COR-L47 (cell line): ENCODE measurements at regions not wholly inside any gene's neighbourhood (a gene's known extent, or its start where the extent isn't known, plus 50 kb on each side); places are given as distances from the start of the nearest gene placed in this dataset.

Source experiments
- DNase-seq: peaks from one replicate; lab custom pipeline; 2025; lab: John Stamatoyannopoulos, UW

- no peak for DNase-seq
Observed at GRCh38 chr2:16496426-16497388, 168.9 kb downstream of the CYRIA start.

DNA sequence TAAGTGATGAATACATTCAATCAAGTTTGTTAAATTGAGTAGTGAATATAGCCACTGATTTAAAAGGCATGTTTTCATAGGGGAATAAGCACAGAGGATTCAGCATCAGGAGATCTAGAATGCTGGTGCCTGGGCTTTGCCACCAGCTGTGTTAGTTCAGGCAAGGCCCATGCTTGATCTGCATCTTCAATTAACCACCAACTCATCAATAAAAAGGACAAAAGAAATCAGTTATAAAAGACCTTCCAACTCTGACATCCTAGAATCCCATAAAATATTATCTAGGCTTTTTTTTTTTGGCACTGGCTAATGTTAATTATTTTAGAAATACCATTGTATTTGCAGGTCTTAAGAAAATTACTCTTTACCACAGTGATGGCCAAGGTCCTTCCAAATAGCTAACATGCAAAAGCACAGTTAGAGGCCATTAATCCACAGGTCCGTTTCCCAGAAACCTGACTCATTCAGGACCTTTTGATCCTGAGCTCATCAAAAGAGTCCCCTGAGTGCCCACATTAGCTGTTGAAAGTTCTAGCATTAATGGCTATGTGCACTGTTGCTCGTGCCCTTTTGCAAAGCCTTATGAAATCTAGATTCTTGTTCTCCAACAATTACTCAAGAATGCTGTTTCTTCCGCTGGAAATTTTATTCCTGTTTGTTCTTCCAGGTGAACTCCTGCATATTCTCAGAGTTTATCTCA, 170.0 kb downstream of the CYRIA start:
- DNase-seq: no peak

DNA sequence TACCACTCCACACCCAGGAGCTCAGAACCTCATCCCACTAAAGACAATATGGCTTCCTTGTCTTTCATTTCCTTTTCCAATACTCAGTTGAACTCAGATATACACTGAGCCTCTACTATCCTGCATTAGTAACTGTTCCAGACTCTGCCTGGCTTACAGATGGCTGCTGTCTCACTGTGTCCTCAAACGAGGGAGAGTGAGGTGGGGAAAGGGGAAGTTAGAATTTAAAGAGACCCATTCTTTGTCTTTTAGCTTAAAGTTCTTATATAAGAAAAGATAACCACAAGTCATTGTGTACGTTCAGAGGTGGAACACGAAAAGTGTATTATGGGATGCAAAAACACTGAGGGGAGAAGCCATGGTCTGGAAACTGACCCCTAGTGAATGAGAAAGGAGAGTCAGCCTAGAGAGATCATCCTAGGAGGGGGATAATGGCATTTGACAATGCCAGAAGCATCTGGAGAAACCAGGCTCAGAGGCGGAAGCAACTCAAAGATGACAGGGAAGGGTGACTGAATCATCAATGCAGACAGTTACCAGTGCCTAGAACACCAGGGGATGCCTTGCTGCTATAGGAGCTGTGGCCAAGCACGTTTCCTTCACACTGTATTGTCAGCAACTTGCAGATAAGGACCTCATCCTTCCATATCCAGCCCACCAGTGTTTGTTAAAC, 170.7 kb downstream of the CYRIA start:
- no peak for DNase-seq

- no peak for DNase-seq
Observed at GRCh38 chr2:16493788-16494187, 171.8 kb downstream of the CYRIA start.

GRCh38 chr2:16487686-16488085, 177.9 kb downstream of the CYRIA start:
- DNase-seq: no peak

GRCh38 chr2:16485251-16485650, 180.4 kb downstream of the CYRIA start:
- DNase-seq: no peak

GRCh38 chr2:16482460-16482859, 183.2 kb downstream of the CYRIA start:
- no peak for DNase-seq

- no peak for DNase-seq
Observed at GRCh38 chr2:16481351-16481750, 184.3 kb downstream of the CYRIA start.

- no peak for DNase-seq
Observed at GRCh38 chr2:16479721-16480120, 185.9 kb downstream of the CYRIA start.

GRCh38 chr2:16478434-16479210, 187.0 kb downstream of the CYRIA start:
- no peak for DNase-seq

GRCh38 chr2:16477648-16478047, 188.0 kb downstream of the CYRIA start:
- DNase-seq: no peak

DNA sequence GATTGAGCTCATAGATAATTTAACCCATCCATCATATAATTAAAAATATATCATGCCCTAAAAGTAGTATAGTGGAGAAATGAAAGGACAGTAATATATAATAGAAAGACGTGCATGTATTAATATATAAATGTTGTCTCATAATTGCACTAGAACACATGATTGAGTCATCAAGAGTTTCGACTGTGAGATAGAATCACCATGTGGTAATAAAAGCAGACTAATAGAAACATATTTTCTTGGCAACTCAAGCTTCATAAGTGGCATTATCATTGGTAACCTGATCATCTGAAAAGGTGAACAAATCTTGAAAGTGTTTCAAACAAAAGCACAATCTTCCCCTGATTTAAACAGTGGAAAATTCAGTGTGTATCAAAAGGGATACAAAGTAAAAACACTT, 188.8 kb downstream of the CYRIA start:
- no peak for DNase-seq

DNA sequence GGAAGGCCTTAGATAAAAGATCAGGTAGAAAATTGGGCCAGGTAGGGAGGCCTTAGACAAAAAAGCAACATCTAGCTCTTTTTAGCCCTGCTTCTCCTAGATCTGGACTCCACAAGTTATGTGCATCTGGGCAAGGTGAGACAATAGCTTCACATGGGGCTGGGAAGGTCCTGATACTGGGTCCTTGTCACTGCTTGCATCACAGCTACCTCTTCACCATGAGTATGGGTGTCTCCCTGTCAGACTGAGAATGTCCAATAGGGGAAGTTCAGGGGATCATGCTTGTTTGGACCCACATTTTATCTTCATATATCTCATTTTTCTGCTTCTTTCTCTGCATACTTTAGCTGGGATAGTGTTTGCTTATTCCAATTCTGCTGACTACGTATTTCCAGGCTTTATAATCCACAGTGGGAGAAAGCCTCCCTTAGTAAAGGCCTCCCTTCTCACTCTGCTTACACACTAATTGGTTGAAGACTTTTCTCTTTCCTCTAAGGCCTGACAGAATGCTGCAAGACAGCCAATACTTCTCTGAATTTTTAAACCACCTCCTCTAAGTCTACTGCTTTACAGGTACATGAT, 189.6 kb downstream of the CYRIA start:
- DNase-seq: no peak

GRCh38 chr2:16475586-16475985, 190.0 kb downstream of the CYRIA start:
- DNase-seq: no peak

DNA sequence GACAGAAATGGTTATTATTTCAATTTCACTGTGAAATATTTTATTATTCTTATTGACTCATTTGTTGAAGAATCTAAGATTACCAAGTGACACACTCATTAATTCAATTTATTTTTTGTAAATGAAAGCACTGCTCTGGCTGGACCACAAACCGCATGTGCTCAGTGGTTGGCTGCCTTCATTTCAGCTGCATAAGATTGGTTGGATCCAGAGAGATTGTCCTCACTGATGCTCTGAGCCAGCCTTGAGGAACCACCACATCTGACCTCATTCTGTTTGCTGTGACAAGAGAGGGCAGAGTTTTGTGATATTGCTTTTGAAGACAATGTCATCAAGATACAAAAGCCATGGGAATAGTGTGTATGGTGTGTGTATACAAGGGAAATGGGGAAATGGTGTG, 192.1 kb downstream of the CYRIA start:
- no peak for DNase-seq

- DNase-seq: no peak
Observed at GRCh38 chr2:16470936-16471490, 194.6 kb downstream of the CYRIA start.

DNA sequence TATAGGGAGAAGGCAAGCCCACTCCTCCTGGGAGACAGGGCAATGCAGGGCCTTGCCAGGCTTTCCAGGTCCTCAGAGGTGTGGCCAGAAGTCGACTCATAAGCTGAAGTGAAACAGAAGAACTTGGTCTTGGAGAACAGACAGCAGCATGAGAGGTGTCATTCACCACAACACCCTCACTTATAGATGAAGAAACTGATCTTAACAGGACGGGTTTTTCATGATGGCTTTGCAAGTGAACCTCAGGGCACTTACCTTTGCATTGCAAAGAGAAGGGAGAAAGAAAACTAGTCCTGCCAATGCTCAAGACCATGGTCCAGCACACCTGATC, 198.8 kb downstream of the CYRIA start:
- DNase-seq: no peak

DNA sequence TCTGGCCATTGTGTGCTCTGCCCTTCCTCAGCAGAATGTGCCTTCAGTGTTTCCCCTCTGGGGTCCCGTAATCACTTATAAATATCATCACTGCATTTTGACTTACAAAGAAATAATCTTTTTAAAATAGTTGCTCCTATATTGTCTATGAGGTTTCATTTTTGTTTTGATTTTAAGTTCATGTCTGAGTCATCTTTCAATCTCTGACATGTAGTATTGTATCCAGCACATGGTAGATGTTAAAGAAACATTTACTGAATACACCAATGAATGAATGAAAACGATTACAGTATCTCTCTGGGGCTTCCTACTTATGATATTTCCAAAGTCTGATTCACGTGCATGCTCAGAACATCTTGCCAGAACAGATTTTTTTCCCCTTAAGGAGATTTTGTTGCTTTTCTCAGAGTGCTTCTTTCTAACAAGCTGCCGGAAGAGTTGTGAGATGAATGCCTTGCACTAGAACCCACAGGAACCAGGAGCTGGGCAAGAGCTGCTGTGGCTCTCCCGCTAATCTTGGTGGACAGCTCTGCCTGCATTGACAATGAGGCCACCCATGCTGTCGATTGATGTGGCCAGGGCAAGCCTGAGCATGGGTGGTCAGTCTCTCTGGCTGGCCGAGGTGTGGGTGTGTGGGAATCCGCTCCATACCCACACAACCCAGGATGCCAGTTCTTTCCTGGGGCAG, 199.4 kb downstream of the CYRIA start:
- DNase-seq: no peak

DNA sequence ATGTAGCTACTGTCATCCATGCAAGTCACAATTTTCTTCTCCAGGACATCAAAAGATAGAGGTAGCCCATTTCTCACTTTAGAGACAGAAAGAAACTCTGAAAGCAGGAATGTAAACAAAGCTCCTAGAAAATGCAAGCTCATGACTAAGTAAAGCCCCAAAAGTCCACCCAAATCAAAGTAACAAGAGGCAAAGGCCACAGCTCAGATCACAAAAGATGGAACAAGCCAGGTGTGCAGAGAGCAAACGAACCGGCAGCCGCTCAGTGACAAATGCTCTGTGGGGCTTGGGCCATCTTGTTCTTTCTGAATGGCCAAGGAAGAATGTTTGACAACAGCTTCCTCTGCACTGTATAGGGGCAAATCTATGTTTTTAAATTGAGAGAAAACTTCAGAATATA, 201.0 kb downstream of the CYRIA start:
- no peak for DNase-seq

DNA sequence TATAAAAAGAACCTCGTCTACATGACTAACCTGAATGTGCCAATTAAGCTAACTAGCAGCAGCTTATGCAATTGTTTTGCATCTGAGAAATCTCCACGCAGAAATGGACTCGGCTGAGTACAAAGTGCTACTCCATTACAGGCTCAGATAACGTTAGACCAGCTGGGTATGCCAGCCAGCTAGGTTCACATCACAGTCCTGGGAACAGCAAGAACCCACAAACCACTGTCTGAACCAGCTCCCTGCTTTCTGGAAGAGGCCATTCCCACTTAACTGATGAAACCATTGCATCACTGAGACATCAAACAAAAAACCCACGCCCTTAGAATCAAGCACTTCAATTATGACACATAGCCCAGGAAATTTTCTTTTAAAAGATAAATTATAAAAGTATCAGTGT, 202.7 kb downstream of the CYRIA start:
- DNase-seq: no peak

DNA sequence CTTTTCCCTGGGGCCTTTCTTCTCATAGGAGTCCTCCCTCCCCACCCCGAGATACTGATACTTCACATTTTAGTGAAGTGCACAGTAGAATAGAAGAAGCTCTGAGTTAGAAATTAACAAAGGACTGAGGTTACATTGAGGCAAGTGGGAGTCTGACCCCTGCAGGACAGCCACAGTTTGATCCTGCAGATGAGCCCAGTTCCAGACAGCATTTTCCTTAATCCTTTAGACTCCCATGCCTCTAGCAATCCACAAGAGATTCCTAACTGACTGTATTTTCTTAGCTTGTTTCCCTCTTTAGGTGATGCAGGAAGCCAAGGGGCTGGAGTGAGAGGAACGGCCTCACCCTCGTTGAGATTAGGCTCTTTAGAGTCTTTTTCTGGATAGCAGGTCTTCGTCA, 204.0 kb downstream of the CYRIA start:
- DNase-seq: no peak
